ENCODE measurements at regions not wholly inside any gene's neighbourhood (a gene's known extent, or its start where the extent isn't known, plus 50 kb on each side); places are given as distances from the start of the nearest gene placed in this dataset.

- Histone ChIP-seq H3K36me3 (ENCODE audit: control insufficient read depth, insufficient read depth, low read length) (no peaks in the 10 kb centered on the region), H3K79me2 (ENCODE audit: control insufficient read depth, insufficient read depth, low read length) (no peaks in the 10 kb centered on the region), H3K9me3 (replicated peaks; ENCODE audit: control insufficient read depth, insufficient read depth, low read depth, low read length) (no peaks in the 10 kb centered on the region), H3K4me2 (ENCODE audit: insufficient read depth, low read length) (no peak overlapping the region), H2AFZ (ENCODE audit: low read depth, low read length) (no peak overlapping the region), H3K9ac (ENCODE audit: insufficient read depth in 1 of 2, low read depth in 2 of 2, low read length in 2 of 2) (no peak overlapping the region), H3K27me3 (ENCODE audit: control insufficient read depth in 2 of 2, insufficient read depth in 2 of 2, low read length in 2 of 2) (no peaks in the 10 kb centered on the region), H3K4me1 (replicated peaks in 1 of 2; ENCODE audit: control insufficient read depth in 2 of 2, insufficient read depth in 2 of 2, low read length in 2 of 2) (no peaks in the 10 kb centered on the region), H3K27ac (ENCODE audit: extremely low read depth, low read depth, low read length) (no peak overlapping the region), H3K9me1 (ENCODE audit: control insufficient read depth, insufficient read depth, low read length) (no peaks in the 10 kb centered on the region), H4K20me1 (replicated peaks; ENCODE audit: control insufficient read depth, insufficient read depth, low read length) (no peaks in the 10 kb centered on the region), H3K4me3 (no peak overlapping the region)
- ChIA-PET CTCF (ENCODE audit: low intra/inter-chr PET ratio) (no interaction called here), POLR2A (no interaction called here)
- ATAC-seq (no peak), DNase-seq (ENCODE audit: extremely low read depth in 1 of 4, low spot score in 3 of 4) (no peak), FAIRE-seq (no peak)
- in situ Hi-C loops (cut with MboI): no loop called here
- TF ChIP-seq ILK (tag; IDR thresholded peaks at IDR 0.05; ENCODE audit: borderline replicate concordance, low read depth) (no peak), NR2C1 (IDR thresholded peaks at IDR 0.05) (no peak), NR2C1 (tag; IDR thresholded peaks at IDR 0.05) (no peak), HMGXB4 (CRISPR knock-in tag; IDR thresholded peaks at IDR 0.05) (no peak), CBX2 (IDR thresholded peaks at IDR 0.05; ENCODE audit: insufficient read depth, low read length, poor library complexity, severe bottlenecking) (no peak), MEIS2 (IDR thresholded peaks at IDR 0.05; ENCODE audit: partially characterized antibody) (no peak), MCM2 (IDR thresholded peaks at IDR 0.05; ENCODE audit: low read depth) (no peak), BCOR (IDR thresholded peaks at IDR 0.05) (no peak), NFXL1 (CRISPR knock-in tag; IDR thresholded peaks at IDR 0.05) (no peak), ZBED1 (IDR thresholded peaks at IDR 0.05) (no peak), XRCC3 (IDR thresholded peaks at IDR 0.05) (no peak), HNRNPH1 (optimal IDR thresholded peaks at IDR 0.05; ENCODE audit: low read depth, low read length) (no peak), SETDB1 (IDR thresholded peaks at IDR 0.05; ENCODE audit: low read length) (no peak), ZBTB7A (IDR thresholded peaks at IDR 0.05; ENCODE audit: borderline replicate concordance, control insufficient read depth, low read depth, low read length) (no peak), HNRNPK (IDR thresholded peaks at IDR 0.05; ENCODE audit: low read depth, low read length, poor library complexity, severe bottlenecking) (no peak), TEAD4 (IDR thresholded peaks at IDR 0.05; ENCODE audit: low read length) (no peak), TEAD4 (CRISPR knock-in tag; IDR thresholded peaks at IDR 0.05; ENCODE audit: borderline replicate concordance) (no peak), XRCC4 (IDR thresholded peaks at IDR 0.05; ENCODE audit: extremely low read depth, insufficient read depth, insufficient read length) (no peak)
- intact Hi-C loops (cut with micrococcal nuclease): no loop called here
- WGBS (ENCODE audit: insufficient coverage, low coverage, missing lambda C conversion rate): 0% methylated on average over 1 of the region's 1 CpG
- no TSS peak for BruUV-seq (replicated peaks)
These were observed 55.4 kb upstream of the PABPC1L2A start for GRCh38 chrX:73134741-73135140.
